HG03139 (cell line): ENCODE measurements at regions not wholly inside any gene's neighbourhood (a gene's known extent, or its start where the extent isn't known, plus 50 kb on each side); places are given as distances from the start of the nearest gene placed in this dataset.
"Not testable (repeated sequence)": the region's sequence is repeated elsewhere in the genome, so short reads cannot be mapped to it uniquely, and the experiment has no call there.

Experiments
- ATAC-seq: cut with Tn5 transposase; IDR thresholded peaks from one replicate; pipeline ENCODE4 v1.9.1; 2021; ENCODE audit not compliant: unreplicated experiment

GRCh38 chr18:14342170-14342569 lies 201.2 kb downstream of the POTEC start:
- not testable (repeated sequence) for ATAC-seq

- ATAC-seq = not testable (repeated sequence)
Observed at GRCh38 chr18:14336017-14336416, 203.8 kb upstream of the ZNF519 start.

GRCh38 chr18:14321217-14321616 lies 189.0 kb upstream of the ZNF519 start:
- not testable (repeated sequence) for ATAC-seq

GRCh38 chr18:14301255-14301654 lies 169.0 kb upstream of the ZNF519 start:
- ATAC-seq = not testable (repeated sequence)

GRCh38 chr18:14295081-14295480 lies 162.8 kb upstream of the ZNF519 start:
- not testable (repeated sequence) for ATAC-seq

GRCh38 chr18:14285053-14285452 lies 152.8 kb upstream of the ZNF519 start:
- no peak for ATAC-seq

GRCh38 chr18:14275391-14275790 lies 143.2 kb upstream of the ZNF519 start:
- ATAC-seq = not testable (repeated sequence)

GRCh38 chr18:14265637-14266410 lies 133.6 kb upstream of the ZNF519 start:
- ATAC-seq = not testable (repeated sequence)

- not testable (repeated sequence) for ATAC-seq
Observed at GRCh38 chr18:14262786-14263185, 130.6 kb upstream of the ZNF519 start.

GRCh38 chr18:14250084-14250677 lies 117.9 kb upstream of the ZNF519 start:
- not testable (repeated sequence) for ATAC-seq

GRCh38 chr18:14239224-14239623 lies 107.0 kb upstream of the ZNF519 start:
- ATAC-seq = not testable (repeated sequence)

- not testable (repeated sequence) for ATAC-seq
Observed at GRCh38 chr18:14236356-14237048, 104.3 kb upstream of the ZNF519 start.

GRCh38 chr18:14225286-14225679 lies 93.0 kb upstream of the ZNF519 start:
- not testable (repeated sequence) for ATAC-seq

- not testable (repeated sequence) for ATAC-seq
Observed at GRCh38 chr18:14224551-14225285, 92.5 kb upstream of the ZNF519 start.

GRCh38 chr18:14223919-14224318 lies 91.7 kb upstream of the ZNF519 start:
- not testable (repeated sequence) for ATAC-seq

GRCh38 chr18:14223231-14223822 lies 91.1 kb upstream of the ZNF519 start:
- ATAC-seq = not testable (repeated sequence)

- not testable (repeated sequence) for ATAC-seq
Observed at GRCh38 chr18:14222354-14223221, 90.4 kb upstream of the ZNF519 start.

- ATAC-seq = no peak
Observed at GRCh38 chr18:14221689-14222088, 89.5 kb upstream of the ZNF519 start.

GRCh38 chr18:14215952-14216351 lies 83.7 kb upstream of the ZNF519 start:
- not testable (repeated sequence) for ATAC-seq

GRCh38 chr18:14203424-14203823 lies 71.2 kb upstream of the ZNF519 start:
- not testable (repeated sequence) for ATAC-seq
